GM21786 (cell line): ENCODE measurements at regions not wholly inside any gene's neighbourhood (a gene's known extent, or its start where the extent isn't known, plus 50 kb on each side); places are given as distances from the start of the nearest gene placed in this dataset.

Experiments
- ATAC-seq: cut with Tn5 transposase; IDR thresholded peaks from one replicate; pipeline ENCODE4 v1.9.1; 2021; ENCODE audit not compliant: unreplicated experiment

DNA sequence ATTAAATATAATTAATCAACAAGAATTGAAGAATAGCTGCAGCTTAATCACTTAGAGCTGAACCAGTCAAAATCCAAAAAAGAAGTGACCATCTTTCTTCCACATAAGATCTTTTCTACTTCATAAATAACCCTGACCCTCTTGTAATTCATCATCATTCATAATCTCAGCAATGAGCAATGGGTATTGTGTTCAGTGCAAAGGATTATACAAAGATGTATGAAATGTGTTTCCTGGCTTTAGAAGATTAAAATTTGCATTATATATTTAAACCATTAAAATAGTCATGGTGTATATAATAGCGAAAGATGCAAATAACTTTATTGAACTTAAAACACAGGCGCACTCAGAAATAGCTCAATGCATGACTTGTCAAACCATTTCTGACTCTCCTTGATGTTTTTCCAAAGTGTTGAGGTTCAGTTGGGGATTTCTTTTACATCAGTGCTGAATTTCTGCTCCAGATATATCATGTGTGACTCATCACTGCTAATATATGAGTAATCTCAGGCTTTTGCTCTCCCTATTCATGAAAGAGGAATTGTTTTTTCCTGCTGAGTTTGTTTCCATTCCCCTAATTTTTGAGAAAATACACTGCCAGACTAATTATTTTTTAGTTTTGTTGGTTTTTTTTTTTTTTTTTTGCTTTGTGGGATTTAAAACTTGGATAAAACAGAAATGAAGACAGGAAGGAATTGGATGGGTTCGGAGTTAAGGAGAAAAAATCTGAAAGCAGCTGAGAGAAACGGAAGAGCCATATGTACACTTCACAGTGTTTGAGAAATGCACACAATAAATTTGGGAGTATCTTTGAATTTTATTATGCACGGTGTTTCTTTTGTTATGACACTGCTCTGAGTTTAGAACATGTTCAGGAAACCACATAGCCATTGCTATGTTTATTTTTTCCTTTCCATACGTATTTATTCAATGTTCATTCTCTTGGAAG, 290.1 kb upstream of the PCDH7 start:
- ATAC-seq, result no peak

DNA sequence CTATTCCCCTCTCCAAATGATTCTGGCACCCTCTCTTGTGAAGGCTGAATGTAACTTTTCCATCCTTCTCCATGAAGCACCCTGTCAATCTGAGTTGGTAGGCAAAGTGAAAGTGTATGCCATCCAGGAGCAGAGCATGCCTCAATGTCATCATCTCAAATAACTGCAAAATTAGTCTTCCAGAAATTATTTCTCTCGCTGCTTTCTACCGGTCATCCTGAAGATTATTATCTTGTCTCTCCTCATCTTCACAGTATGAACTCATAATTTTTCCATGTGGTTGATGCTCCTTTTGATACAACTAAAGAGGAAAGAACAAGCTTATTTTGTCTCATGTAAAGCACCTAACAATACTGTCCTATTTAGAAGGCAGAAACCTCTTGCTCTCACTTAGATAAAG, 285.5 kb upstream of the PCDH7 start:
- no peak for ATAC-seq

DNA sequence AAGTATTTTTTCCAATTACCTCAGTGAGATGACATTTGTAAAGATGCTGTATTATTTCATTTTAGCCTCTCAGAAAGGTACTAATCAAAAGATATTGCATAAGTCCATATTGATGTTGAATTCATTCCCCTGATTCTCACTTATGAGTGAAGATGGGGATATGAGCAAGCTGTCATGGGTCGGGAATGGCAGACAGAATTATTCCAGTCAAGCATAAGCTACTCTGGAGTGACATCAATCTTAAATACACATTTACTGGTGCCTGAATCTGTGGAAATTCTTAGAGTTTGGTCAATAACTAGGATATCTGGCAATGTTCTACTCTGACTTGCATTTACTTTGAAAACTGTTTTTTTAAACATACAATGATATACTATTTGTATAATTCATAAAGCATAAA, 283.8 kb upstream of the PCDH7 start:
- ATAC-seq, result no peak

DNA sequence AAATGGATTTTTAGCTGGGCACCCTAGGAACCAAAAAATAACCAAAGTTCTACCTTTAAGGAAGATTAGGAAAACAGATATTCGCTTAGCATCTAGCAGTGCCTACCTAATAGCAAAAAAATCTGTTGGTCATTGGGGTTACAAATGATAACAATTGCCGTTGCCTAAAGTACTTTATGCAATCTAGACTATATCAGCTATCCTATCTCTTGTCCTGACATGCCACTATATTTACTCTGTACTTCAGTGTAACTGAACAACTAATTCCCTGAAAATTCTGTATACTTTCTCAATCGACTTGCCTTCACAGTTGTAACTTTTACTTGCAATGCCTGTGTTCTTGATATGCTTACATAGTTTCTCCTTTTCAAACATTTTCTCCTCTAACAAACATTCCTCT, 282.9 kb upstream of the PCDH7 start:
- ATAC-seq, result no peak

DNA sequence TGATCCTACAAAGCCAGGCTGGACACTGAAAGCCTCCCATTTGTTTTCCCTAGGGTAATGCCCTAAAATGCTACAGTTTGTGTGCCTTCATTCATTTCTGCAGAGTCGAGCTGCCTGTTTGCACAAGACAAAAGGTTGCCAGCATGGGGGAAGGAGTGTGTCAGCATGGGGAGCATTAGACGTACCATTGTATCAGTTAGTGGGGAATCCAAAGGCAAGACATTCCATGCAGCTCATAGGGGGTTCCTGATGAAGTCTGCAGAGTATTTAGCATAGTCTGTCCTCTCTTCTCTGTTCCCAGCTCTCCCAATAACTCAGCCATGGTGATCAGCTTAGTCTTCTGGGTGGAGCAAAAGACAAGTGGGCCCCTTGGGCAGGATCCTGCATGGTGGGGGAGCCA, 276.9 kb upstream of the PCDH7 start:
- ATAC-seq, result no peak

DNA sequence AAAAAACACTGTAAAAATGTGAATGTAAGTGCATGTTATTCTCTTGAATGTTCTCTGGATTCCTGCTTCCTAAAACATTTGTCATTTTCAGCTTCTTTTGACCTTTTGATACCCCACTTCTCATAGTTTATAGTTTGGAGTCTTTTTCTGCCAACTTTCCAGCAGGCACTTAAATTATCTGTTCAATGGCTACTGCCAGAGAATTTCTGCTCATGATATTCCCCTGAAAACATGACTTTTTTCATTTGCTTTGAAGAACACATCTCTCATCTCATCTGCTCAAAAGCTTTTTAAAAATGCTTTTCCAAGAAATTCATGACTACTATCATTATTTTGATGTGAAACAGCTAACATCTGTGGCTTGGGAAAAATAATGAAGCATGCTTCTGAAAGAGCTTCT, 269.7 kb upstream of the PCDH7 start:
- ATAC-seq, result no peak

DNA sequence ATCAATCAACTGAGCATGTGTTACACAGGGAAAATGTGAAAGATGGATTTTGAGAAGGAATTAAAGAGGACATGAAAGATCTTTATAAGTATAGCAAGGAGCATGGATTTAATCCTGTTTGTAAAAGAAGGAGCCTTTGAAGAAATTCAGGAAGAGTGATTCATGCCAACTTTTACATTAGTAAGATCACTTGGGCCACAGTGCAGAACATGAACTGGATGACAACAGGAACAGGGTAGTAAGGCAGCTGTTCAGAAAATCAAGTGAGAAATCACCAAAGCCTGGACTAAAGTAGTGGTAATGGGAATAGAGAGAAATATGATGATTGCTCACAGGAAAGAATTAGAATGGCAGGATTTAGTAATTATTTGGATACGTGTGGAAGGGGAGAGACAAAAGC, 265.7 kb upstream of the PCDH7 start:
- no peak for ATAC-seq

DNA sequence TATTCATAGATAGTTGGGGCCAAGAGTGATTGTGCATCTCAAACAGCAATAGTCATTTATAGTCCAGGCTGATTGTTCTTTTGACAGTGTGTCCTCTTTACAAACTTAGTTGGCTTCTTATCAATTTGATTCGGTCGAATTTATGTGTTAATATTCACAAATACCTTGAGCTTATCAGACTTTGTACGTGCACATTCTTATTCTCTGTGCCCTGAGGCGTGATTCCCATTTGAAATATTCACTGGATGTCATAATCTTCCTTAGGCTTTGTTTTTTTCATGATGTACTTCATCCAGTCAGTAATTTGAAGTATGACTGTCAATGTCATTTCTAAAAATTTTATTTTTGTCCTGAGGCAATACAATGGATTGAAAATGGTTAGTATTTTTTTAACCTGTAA, 263.5 kb upstream of the PCDH7 start:
- ATAC-seq, result no peak

DNA sequence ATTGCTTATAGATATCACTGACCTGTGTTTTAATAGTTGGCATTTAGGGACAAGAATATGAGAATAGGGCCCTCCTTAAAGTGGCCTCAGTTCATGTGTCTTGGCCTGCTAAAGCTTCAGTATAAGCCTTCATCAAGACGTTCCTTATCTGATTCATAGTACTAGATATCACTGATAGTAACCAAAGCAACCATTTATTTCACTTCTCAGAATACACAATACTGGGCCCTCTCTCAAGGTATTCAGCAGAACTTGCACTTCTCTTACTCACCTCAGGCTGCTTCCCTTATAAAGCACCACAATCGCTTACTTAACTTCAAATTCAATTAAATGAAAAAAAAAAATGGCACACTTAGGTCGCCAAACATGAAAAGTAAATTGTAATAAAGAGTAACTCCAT, 259.4 kb upstream of the PCDH7 start:
- peak; percentile 36 for ATAC-seq

DNA sequence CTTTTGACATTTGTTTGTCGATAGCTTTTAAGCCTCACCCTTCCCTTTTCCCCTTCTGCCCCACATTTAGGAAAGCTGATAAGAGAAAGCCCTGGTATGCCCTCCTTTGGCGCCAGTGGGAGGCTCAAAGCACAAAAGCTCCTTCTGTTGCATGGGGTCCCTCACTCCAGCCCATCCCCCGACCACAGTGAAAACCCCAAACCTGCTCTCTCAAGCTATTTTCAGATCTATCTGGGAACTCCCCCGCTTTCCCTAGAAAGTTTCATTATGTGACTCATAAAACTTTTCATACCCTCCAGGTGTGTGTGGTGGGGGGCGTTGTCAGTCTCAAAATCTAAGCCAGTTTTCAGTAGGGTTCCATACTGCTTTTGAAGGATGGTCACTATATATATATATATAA, 259.0 kb upstream of the PCDH7 start:
- ATAC-seq, result peak; percentile 59

DNA sequence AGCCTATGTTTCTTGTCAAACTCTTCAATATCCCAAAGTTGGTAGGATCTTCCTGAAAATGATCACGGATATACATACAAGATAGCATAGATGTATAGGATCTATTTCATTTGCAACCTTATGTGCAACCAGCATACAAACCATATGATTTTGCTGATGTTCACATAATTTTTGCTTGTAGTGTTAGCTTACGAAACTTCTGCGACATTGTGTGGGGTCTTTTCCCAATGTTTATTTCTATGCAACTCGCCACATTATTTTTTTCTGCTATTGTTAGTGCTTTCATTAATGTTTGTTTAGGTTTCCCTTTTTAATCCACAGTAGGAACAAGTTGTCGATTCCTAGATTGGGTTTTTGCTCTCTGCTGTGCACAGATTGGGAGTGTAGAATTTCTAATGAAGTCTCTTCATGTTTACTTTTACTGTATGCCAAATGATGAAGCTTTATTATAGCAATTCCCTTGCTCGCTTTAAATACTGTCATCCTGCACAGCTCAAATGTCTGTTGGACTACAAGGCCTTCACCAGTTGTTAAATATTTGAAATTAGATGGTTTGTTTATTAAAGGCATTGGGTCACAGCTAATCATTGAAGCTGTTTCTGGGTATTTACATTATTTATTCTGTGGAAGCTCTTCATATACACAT, 257.6 kb upstream of the PCDH7 start:
- ATAC-seq, result no peak

DNA sequence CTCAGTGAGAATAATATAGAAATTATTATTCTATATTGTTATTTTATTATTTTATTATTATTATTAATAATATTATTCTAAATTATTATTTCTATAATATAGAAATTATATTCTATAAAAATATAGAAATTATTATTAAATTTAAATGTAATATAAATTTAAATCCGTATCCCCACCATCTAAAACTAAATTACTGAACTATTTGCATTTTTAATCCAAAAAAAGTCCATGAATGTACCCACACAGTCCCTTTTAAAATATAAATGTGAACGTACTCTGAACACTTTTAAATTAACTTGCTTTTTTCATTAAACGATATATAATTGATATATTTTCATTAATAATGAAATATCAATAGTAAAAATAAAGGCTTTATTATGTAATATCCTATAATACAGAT, 248.3 kb upstream of the PCDH7 start:
- ATAC-seq, result no peak

DNA sequence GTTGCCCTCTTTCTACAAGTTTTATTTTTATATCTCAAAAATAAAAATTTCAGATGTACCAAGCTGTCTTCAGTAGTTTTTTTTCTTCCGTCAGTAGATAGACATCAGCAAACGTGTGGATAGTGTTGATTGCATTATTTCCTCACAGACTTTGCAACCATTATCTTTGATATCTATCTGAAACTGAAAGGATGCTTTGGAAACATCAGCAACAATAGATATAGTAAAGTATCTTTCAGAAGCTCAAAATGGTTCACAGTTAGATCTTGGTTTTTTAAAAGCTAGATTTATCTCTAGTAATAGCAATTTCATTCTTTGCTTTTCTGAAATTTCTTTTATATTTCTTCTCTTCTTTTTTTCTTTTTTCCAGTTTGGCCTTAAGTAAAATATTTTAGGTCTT, 246.9 kb upstream of the PCDH7 start:
- no peak for ATAC-seq

DNA sequence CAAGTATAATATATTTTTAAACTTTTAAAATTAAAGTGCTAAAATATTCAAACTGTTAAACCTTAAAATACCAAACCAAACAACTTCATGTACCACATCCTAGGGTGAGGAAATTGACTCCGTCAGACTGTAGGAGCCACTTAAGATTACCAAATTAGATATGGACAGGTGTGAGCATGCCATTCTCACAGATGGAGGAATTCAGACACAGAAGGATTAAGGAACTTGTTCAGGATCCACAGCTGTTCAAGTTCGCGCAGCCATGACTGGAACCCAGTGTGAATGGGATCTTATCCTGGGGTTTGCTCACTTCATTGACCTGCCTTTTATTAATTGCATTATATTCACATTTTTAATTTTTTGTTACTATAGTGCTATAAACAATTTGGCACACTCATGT, 224.9 kb upstream of the PCDH7 start:
- ATAC-seq, result no peak

DNA sequence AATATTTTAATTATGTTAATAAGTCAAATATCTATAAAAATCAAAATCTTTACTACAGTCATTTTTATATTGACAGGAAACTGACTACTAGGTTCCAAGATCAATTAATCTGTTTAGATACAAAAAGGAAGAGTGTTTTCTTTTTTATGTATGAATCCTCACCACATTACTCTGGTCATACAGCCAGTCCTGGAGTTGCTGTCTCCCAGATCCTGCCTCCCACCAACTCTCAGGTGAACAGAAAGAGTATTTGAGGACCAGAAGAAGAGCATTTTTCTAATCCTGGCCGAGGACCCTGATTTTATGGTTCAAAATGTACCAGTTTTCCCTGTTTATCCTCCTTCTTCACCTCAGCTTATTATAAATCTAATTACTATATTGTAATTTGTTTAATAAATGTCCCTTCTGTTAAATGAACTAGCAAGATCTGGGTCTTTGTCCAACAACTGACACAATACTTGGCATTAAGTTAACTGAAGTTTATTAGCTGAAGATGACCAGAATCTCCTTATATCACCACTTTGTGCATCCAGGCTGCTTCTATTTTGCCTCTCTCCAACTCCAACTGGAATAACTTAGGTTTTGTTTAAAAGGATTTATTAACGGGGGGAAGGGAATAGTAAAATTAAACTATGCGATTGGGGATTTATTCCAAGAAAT, 224.4 kb upstream of the PCDH7 start:
- ATAC-seq, result no peak

DNA sequence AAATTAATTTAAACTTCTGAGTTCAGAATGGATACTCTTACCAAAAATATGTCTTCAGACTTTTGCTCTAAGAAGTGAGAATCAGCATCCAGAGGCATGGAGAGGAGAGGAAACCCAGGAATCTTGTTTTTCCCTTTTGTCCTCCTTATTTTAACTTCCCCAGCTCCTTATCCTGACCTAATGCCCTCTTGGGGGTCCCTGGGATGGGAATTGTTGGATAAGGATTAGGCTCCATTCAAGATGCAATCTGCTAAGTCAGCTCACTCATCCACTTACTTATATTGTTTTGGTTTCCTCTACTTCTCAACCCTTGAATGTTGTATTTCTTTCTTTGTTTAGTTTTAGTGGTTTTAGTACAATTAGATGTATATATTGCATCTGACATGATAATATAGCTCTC, 208.4 kb upstream of the PCDH7 start:
- no peak for ATAC-seq

DNA sequence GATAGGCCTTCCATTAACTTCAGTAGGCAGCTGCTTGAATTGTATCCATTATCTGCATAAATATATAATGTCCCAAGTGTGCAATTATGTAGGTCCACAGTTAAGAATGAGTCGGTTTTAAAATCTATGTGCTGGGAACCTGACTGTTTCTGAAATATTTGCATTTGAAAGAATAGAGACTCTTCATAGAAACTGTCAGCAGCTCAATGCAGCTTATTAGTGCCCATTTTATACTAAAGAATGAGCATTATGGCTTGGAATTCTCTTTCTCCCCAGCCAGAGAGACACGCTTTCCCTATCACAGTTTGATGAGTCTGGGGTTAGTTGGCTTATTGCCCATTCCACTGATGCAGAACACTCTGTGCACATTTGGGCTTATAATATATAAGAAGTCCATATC, 202.0 kb upstream of the PCDH7 start:
- ATAC-seq, result no peak

DNA sequence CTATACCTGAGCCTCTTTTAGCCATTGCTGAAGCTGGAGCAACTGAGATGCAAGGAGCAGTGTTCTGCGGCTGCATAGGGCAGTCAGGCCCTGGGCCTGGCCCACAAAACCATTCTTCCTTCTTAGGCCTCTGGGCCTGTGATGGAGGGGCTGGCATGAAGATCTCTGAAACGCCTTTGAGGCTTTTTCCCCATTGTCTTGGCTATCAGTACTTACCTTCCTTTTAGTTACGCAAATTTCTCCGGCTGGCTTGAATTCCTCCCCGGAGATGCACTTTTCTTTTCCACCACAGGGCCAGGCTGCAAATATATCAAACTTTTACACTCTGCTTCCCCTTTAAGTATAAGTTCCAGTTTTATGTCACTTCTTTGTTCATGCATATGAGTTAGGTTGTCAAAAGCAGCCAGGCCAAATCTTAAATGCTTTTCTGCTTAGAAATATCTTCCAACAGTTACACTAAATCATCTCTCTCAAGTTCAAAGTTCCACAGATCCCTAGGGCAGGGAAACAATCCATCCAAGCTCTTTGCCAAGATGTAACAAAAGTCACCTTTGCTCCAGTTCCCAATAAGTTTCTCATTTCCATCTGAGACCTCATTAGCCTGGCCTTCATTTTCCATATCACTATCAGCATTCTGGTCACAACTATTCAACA, 194.4 kb upstream of the PCDH7 start:
- ATAC-seq, result no peak

DNA sequence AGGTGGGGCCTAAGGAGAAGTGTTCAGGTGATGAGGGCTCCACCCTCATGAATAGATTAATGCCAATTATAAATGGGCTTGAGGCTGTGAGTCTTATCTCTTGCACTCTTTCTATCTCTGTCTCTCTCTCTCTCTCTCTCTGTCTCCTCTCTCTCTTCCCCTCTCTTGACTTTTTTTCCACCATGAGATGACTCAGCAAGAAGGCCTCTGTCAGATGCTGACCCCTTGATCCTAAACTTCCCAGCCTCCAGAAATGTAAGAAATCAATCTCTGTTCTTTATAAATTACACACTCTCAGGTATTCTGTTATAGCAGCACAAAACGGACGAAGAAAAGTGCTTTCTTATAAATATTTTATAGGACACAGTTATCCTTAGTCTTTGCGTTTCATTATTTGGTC, 184.9 kb upstream of the PCDH7 start:
- ATAC-seq, result no peak

DNA sequence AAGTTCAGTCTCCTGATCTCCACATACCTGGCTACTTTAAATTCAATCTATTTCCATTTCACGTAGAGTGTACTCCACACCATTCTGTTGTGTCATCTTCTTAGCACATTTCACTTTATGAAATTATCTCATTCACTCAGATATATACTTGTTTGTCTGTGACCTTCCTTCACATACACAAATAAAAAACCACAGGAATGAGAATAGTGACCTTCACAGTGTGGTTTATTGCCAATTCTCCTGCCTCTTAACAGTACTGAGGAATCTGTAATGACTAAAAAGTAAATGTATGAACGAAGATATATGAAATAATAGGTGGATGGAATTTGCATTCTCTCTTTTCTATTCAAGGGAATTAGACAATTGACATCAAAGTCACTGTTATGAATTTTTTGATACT, 183.9 kb upstream of the PCDH7 start:
- ATAC-seq, result no peak

DNA sequence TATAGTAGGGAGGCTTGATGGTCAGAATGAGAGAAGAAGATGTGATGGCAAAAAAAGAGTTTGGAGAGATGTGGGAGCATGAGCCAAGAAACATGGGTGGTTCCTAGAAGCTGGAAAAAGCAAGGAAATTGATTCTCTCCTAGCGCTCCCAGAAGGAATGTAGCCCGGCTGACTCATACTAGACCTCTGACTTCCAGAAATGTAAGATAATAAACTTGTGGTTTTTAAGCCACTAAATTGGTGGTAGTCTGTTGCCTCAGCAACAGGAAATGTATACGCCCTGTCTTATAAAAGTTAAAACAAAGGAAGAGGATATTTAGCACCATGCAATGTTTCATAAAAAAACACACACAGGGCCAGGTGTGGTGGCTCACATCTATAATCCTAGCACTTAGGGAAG, 182.7 kb upstream of the PCDH7 start:
- no peak for ATAC-seq

DNA sequence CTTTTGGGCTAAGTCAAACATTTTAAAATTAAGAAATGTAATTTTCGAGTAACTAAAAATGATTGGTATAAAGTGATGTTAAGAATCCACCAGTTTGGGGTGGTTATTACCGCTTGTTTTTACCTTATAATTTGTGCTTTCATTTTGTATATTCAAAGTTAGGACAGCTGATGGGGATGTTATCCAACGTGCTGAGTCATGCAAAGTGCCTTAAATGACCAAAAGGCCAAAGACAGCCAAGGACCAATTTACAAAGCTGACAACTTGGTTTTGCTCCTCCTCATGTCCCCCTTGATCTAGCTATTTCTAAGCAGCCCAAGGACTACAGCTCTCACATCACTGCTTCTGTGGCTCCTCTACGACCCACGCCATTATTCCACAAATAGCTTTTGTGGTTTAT, 181.4 kb upstream of the PCDH7 start:
- no peak for ATAC-seq
